ENCODE measurements at regions not wholly inside any gene's neighbourhood (a gene's known extent, or its start where the extent isn't known, plus 50 kb on each side); places are given as distances from the start of the nearest gene placed in this dataset.

- TF ChIP-seq CTCF (IDR thresholded peaks at IDR 0.05; ENCODE audit: insufficient read depth, low read length, poor library complexity, severe bottlenecking) (no peak), EZH2phosphoT487 (conservative IDR thresholded peaks at IDR 0.05; ENCODE audit: low read length) (no peak)
These were observed 309.9 kb downstream of the NKX6-1 start for GRCh38 chr4:84189144-84189543.

Data from SU-DHL-6 (cell line).